Bone marrow (tissue), 2 donors: ENCODE measurements at regions not wholly inside any gene's neighbourhood (a gene's known extent, or its start where the extent isn't known, plus 50 kb on each side); places are given as distances from the start of the nearest gene placed in this dataset.
"Not testable (repeated sequence)": the region's sequence is repeated elsewhere in the genome, so short reads cannot be mapped to it uniquely, and the experiment has no call there.

Experiments
- DNase-seq, 2 donors: peaks; one replicate each; lab custom pipeline; 2025; lab: John Stamatoyannopoulos, UW

DNA sequence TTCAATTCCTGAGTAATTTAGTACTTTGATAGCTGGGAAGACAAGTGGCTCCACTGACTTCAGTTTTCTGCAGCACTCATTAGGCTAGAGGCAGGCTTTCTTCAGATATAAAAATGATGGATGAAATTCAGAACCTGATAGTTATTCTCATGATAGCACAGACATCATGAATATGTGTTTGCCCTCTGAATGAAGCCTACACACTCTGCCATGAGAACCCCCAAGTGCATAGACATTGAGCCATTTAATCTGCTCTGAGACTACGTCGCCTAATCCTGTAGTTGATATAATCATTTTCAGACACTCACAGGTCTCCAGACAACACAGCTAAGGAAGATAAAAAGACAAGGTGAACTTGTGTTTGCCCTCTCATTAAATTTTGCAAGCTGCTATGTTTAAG is 566.1 kb downstream of the AMY1C start:
- no peak for DNase-seq

- no peak for DNase-seq
Measured at GRCh38 chr1:104322131-104322530, 572.4 kb downstream of the AMY1C start.

DNA sequence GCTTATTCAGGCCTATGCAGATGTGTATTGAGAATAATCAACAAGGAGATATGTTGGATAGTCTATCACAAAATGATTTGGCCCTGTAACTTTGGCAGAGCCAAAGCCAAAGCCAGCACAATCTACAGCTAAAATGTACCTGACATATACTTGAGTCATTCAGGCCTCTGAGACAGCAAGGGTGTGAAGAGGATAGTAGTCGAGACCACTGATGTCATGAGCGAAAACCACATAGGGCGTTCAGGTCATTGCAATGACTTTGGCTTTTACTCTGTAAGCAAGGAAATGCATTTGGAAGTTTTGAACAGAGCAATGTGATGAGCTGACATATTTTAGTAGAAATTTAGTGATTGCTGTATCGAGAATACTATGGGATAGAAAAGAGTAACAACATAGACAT is 579.6 kb downstream of the AMY1C start:
- DNase-seq, result no peak

GRCh38 chr1:104331763-104332162 is 582.1 kb downstream of the AMY1C start:
- no peak for DNase-seq

- DNase-seq, result not testable (repeated sequence)
Measured at GRCh38 chr1:104337927-104338326, 588.2 kb downstream of the AMY1C start.

- DNase-seq, result no peak
Measured at GRCh38 chr1:104341944-104342343, 592.2 kb downstream of the AMY1C start.

DNA sequence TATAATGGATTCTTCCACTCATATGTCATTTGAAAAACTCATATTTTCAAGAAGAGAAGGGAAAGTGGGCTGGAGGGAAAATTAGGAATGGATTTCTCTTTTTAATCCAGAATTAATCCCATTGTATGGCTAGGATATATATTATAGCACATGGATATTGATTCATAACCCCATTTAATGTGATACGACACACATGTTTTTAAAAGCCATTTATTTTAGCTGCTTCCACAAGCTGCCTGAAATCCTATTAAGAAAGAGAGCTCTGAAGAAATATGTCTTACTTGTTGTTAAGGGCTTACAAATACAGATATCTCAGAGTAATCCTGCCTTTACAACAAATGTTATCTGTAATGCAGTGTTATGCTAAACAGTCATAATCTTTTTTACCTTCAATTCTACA is 598.6 kb downstream of the AMY1C start:
- no peak for DNase-seq

GRCh38 chr1:104353580-104353979 is 603.9 kb downstream of the AMY1C start:
- no peak for DNase-seq

GRCh38 chr1:104358086-104358485 is 608.4 kb downstream of the AMY1C start:
- no peak for DNase-seq

- no peak for DNase-seq
Measured at GRCh38 chr1:104358621-104359020, 608.9 kb downstream of the AMY1C start.

DNA sequence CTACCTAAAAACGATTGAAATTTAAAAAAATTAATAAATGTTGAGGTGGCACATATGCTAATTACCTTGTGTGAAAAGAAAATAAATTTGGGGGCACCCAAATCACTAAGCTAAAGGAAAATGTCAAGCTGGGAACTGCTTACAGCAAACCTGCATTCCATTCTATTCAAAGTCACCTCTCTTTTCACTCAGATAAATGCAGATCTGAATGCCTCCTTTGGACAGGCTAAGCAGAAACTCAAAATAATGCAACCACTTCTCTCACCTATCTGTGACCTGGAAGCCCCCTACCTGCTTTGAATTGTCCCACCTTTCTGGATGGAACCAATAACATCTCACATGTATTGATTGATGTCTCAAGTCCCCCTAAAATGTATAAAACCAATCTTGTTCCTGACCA is 628.7 kb downstream of the AMY1C start:
- no peak for DNase-seq

GRCh38 chr1:104380003-104380402 is 630.3 kb downstream of the AMY1C start:
- DNase-seq, result no peak

DNA sequence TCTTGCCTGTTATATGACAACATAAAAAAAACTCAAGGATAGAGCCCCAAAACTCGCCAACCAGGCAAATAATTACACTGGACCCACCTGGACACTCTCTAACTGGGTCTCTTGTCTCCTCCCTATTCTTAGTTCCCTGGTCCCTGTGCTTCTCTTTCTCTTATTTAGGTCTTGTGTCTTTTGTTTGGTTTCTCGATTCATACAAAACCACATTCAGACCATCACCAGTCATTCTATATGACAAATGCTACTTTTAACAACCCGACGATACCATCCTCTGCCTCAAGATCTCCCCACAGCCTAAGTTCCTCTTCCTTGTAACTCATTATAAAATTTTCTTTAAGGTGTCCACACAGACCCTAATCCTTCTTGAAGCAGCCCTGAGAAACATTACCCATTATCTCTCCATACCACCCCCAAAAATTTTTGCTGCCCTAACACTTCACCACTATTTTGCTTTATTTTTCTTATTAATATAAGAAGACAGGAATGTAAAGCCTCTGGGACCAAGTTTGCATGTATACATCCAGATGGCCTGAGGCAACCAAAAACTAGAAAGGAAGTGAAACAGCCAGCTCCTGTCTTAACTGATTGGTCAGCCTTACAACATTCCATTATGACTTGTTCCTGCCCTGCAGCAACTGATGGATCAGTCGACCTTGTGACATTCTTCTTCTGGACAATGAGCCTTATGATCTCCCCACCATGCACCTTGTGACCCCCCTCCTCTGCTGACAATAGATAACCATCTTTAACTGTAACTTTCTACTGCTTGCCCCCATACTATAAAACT is 638.2 kb downstream of the AMY1C start:
- DNase-seq, result no peak

GRCh38 chr1:104392552-104392951 is 642.9 kb downstream of the AMY1C start:
- no peak for DNase-seq

DNA sequence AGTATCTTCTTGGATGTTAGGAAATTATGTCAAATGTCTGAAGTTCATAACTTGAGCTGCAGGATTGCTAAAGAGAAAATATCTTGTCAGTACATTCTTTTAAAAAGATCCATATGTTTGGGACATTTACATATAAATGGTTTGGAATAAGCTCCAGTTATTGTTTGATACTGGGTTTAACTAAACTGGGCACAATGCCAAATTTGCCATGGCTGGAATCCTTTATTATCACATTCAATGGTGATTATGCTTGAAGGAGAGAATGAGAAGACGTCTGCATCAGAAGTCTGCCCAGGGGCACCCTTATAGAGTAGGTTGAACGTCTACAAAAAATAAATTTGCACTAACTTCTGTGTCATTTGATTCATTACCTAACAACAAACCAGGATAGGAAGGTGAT is 652.5 kb downstream of the AMY1C start:
- DNase-seq, result no peak

- DNase-seq, result no peak
Measured at GRCh38 chr1:104403883-104404282, 654.2 kb downstream of the AMY1C start.

GRCh38 chr1:104406728-104407127 is 657.0 kb downstream of the AMY1C start:
- DNase-seq, result no peak

DNA sequence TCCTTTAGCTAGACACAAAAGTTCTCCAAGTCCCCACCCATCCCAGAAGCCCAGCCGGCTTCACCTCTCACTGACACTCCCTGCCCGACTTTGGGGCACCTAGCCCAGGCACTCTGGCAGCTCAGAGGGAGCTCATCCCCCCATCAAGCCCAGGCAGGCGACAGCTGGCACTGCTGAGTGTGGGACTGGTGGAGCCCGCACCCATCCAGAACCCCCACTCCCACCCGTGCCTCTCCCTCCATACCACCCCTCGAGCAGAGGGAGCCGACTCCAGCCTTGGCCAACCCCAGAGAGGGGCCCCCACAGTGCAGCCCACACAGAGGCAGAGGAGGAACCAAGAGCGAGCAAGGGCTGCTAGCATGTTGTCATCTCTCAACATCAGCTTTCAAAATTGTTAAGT is 658.6 kb downstream of the AMY1C start:
- DNase-seq, result no peak

DNA sequence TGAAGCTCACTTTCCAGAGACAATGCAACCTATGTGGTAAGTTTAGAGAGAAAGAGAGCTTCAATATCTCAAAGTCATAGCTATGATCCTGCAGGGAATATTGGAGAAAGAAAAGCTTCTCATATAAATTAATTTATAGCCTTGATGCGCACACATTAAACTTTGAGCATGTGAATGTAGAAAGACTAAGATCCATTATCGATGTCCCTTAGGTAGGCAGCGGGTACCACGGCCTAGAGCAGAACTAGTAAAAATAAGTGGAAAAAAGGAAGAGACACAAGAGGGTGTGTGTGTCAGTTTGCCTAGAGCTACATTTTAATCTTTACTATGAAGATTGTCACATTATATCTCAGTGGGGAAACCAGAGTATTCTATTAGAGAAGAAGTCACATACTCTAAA is 685.6 kb downstream of the AMY1C start:
- DNase-seq, result no peak

GRCh38 chr1:104440011-104440410 is 690.3 kb downstream of the AMY1C start:
- DNase-seq, result no peak

- DNase-seq, result no peak
Measured at GRCh38 chr1:104456724-104457123, 707.0 kb downstream of the AMY1C start.

GRCh38 chr1:104459886-104460285 is 710.2 kb downstream of the AMY1C start:
- DNase-seq, result no peak

DNA sequence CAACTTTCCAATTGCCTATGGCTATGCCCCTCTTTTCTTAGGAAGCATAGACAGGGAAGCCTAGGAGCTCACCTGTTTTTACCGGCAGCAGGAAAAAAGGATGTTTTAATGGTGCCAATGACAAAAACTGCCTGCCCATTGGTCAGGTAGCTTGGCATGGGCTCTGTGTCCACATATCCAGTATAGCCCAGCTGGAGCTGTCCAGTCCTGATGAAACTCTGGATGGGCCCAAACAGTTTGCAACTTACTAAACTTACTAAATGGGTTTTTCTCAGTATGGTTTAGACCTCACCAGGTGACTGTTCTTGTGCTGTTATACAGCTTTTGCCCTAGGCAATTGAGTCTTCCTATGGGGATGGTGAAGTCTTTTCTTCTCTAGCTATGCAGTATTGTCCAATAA is 711.2 kb downstream of the AMY1C start:
- no peak for DNase-seq

DNA sequence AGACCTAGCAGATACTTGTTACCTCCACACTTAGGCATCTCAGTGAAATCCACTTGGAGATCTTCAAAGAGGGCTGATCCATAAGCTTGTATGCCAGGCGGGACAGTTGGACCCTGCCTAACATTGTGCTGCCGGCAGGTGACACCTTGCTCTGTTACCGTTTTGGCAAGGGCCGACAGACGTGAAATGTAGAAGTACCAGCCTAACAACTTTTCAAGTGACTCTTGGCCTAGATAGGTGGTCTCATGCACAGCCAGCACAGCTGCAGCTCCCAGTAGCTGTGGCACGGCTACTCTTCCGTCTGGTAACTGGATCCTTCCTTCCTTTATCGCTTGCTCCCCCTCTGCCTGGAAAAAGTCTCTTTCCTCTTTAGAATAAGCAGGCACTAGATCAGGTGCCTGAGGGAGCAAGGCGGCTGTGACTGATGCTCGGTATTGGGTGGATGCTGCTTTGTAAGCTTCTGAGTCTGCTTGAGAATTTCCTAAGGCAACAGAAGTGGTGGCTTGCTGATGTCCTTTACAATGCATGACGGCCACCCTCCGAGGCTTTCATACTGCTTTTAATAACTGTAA is 713.5 kb downstream of the AMY1C start:
- no peak for DNase-seq
